Embryonic facial prominence (tissue), 1 donor: ENCODE measurements at regions not wholly inside any gene's neighbourhood (a gene's known extent, or its start where the extent isn't known, plus 50 kb on each side); places are given as distances from the start of the nearest gene placed in this dataset.

ENCODE experiments used
- DNase-seq: peaks from one replicate; pipeline ENCODE4 v3.0.0-alpha.2; 2016; ENCODE audit errors: extremely low spot score

GRCh38 chr1:36743286-36744005 is 260.7 kb upstream of the CSF3R start:
- no peak for DNase-seq

GRCh38 chr1:36741066-36741465 is 258.4 kb upstream of the CSF3R start:
- no peak for DNase-seq

DNA sequence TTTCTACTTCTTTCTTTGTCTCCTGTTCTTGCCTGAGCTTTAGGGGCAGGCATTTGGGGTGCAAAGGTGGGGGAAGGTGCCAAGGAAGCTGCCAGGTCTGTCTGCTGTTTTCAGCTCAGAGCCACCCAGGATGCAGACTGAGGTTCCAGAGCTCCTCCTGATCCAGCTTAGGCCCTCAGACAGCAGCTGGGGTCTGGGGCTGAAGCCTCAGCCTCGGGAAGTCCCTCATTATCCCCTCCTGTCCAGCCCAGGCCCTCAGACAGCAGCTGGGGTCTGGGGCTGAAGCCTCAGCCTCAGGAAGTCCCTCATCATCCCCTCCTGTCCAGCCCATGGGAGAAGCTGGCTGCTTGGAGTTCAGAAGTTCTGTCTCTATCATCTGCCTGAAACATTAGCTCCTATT is 257.7 kb upstream of the CSF3R start:
- no peak for DNase-seq

GRCh38 chr1:36739703-36740289 is 257.1 kb upstream of the CSF3R start:
- no peak for DNase-seq

DNA sequence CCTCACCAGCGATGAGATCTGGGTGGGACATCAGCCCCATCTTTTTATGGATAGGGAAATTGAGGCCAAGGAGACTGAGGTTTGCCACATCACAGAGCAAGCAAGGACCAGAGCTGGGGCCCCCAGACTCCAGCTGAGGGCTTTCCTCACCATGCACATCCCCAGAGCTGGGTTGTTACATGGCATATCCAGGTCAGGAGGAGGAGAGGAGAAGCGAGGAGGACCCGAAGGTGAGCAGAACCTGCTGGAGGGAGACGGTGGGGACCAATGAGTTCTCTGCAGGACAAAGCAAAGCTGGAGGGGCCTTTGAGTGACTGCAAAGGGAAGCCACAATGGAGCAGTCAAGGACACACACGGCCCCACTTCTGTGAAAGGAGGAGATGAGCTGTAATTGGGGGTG is 255.5 kb upstream of the CSF3R start:
- no peak for DNase-seq

- DNase-seq, result no peak
Observed at GRCh38 chr1:36737767-36738166, 255.1 kb upstream of the CSF3R start.

DNA sequence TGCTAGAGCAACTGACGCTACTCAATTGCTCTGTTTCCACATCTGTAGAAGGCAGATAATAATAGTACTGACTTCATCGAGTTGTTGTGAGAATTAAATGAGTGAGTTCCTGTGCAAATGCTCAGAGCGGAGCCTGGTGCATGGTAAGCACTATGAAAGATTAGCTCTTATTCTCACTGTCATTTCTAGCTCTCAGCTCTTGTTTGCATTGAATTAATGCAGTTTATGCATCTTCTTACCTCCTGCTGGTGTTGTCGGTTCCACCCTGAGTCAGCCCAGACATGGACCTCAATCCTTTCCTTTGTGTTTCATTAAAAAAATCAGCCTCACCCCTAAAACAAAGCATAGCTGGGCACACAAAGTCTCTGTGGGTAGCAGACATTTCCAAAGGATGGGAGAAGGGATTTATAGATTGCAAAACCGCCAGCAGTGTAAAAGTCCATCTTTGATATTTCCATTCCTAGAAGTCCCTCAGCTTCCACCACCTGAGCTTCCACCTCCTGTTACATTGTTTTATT is 254.4 kb upstream of the CSF3R start:
- DNase-seq, result no peak

DNA sequence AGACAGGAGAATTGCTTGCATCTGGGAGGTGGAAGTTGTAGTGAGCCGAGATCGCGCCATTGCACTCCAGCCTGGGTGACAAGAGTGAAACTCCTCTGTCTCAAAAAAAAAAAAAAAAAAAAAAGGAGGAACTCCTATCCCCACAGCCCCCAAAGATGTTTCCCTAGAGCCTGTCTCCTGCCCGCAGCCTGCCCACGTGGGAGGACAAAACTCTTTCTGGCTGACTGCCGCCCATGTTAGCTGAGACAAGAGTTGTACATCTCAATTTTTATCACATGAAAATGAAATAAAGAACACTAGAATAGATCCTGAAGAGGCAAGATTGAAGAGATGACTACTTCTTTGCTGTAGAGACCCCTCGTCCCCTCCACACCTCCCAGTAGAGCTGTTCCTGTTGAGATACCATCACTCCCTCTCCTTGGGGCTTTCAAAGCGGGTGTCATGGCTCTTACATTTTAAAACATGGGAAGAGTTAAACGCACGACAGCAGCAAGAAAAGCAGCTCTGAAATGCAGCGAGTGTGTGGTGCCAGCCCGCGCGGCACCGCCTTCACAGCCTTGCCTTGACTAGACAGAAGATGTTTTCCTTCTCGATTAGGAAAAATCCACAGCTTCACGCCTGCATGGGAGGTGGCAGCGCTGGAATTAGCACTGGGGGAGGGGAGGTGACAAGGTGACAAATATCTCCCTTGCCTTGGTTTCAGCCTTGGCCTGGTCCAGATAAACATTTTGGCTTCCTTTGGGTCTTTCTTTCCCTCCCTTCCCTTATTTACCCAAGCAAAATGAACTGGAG is 253.4 kb upstream of the CSF3R start:
- no peak for DNase-seq

GRCh38 chr1:36735436-36735835 is 252.7 kb upstream of the CSF3R start:
- no peak for DNase-seq

GRCh38 chr1:36734356-36734755 is 251.6 kb upstream of the CSF3R start:
- no peak for DNase-seq

GRCh38 chr1:36733748-36734147 is 251.0 kb upstream of the CSF3R start:
- DNase-seq, result no peak

DNA sequence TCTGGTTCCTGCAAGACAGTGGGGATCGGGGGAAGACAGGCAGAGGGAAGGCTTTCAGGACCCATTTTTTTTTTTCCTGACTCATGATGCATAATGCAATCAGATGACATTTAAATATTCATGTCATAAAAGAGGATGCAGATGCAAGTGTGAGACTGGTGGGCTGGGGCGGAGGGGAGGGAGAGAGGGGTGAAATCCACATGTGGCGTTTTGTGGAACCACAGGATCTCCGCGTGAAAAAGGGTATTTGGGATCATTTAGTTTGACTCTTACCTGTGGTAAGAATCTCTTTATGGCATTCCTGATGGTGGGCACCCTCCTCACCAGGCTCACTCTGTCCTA is 249.3 kb upstream of the CSF3R start:
- no peak for DNase-seq

- DNase-seq, result no peak
Observed at GRCh38 chr1:36731226-36732014, 248.7 kb upstream of the CSF3R start.

GRCh38 chr1:36730599-36730998 is 247.9 kb upstream of the CSF3R start:
- DNase-seq, result no peak

- no peak for DNase-seq
Observed at GRCh38 chr1:36729716-36730510, 247.2 kb upstream of the CSF3R start.

DNA sequence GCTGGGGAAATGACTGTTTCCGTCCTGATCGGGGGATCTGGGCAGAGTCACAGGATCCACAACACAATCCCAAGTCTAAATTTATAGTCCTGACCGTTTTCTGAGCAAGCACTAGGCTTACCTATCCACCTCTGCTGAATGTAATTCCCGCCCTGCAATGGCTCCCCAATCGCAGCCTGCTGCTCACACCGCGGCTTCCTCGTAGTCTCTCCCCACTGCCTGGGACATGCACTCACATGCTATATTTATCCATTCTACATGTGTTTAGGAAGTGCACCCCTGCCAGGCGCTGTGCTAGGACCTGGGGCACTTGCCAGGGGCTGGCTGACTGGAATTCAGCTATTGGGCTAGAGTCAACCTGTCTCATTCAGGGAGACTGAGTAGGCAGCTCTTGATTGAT is 246.6 kb upstream of the CSF3R start:
- DNase-seq, result no peak

DNA sequence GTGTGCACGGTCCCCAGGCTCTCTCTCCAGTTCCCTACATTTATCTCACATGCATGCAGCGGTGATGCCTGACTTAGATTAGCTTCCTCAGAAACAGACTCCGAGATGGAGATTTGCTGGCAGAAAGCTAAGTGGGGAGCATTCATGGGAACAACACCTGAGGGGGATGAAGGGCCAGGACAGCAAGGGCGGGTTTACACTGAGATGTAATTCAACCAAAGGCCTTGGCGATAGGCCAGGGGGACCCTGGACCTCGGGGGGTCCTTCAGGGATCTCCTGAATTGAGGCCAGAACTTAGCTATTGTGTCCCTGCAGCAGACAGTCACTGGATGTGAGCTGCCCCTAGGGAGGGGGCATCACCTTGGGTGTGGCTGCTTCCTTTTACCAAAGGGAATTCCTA is 246.1 kb upstream of the CSF3R start:
- DNase-seq, result no peak

GRCh38 chr1:36728051-36728450 is 245.3 kb upstream of the CSF3R start:
- DNase-seq, result no peak

DNA sequence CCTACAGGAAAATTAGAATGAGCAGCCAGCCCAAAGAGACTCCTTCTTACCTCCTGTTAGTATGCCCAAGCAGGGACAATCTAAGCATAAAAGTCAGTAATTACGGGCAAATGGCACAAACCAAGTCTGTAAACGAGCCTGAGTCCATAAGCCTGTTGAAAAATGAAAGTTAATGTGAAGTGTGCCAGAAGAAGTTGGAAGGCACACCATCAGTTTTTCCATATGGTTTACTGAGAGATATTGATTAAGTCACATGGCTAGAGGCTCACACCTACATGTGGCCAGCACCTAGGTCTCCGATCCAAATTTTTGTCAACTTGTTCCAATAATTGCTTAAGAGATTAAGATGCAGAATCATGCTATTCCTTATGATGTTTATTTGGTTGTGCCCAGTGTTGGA is 242.4 kb upstream of the CSF3R start:
- no peak for DNase-seq

DNA sequence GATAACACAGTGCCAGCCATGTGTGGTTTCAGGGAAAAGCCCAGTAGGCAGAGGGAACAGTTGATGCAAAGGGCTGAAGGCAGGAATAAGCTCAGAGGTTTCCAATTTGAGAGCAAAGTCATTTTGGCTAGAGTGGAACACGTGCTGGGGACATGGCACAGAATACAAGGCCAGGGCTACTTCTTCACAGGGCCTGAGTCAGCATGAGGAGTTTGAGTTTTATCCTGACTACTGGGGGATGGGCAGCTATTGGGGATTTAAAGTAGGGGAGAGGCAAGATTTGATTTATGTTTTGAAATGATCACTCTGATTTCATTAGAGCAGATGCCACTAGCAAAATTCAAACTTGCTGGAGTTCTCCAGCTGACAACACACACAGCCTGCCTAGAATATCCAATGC is 241.1 kb upstream of the CSF3R start:
- no peak for DNase-seq

- DNase-seq, result no peak
Observed at GRCh38 chr1:36722871-36723270, 240.2 kb upstream of the CSF3R start.
